ENCODE measurements at regions not wholly inside any gene's neighbourhood (a gene's known extent, or its start where the extent isn't known, plus 50 kb on each side); places are given as distances from the start of the nearest gene placed in this dataset.

GRCh38 chr12:23361971-23362370 is 587.5 kb downstream of the SOX5 start:
- TF ChIP-seq CTCF (tag by site-specific recombination; IDR thresholded peaks at IDR 0.05) = no peak
- no peak for TF ChIP-seq ATF2 (tag by site-specific recombination; IDR thresholded peaks at IDR 0.05; ENCODE audit: low read depth)
- no peak for TF ChIP-seq ZBTB7A (tag by site-specific recombination; IDR thresholded peaks at IDR 0.05; ENCODE audit: low read depth)
- TF ChIP-seq ZEB2 (tag by site-specific recombination; IDR thresholded peaks at IDR 0.05) = no peak
- TF ChIP-seq ZNF138 (tag by site-specific recombination; IDR thresholded peaks at IDR 0.05; ENCODE audit: borderline replicate concordance) = no peak
- TF ChIP-seq GLIS2 (tag by site-specific recombination; IDR thresholded peaks at IDR 0.05) = no peak
- no peak for TF ChIP-seq ZBTB8A (tag by site-specific recombination; IDR thresholded peaks at IDR 0.05)
- TF ChIP-seq ZNF626 (tag by site-specific recombination; IDR thresholded peaks at IDR 0.05) = no peak
- no peak for TF ChIP-seq ZFP37 (tag by site-specific recombination; IDR thresholded peaks at IDR 0.05)
- no peak for TF ChIP-seq ZNF274 (IDR thresholded peaks at IDR 0.05; ENCODE audit: low read length)
- no peak for TF ChIP-seq ZNF274 (tag by site-specific recombination; IDR thresholded peaks at IDR 0.05; ENCODE audit: borderline replicate concordance)
- TF ChIP-seq PRDM4 (tag by site-specific recombination; IDR thresholded peaks at IDR 0.05) = no peak
- no peak for TF ChIP-seq ZFP69B (tag by site-specific recombination; IDR thresholded peaks at IDR 0.05)
- no peak for TF ChIP-seq BCL11B (tag by site-specific recombination; IDR thresholded peaks at IDR 0.05; ENCODE audit: low read depth)
- no peak for TF ChIP-seq ZNF398 (tag by site-specific recombination; IDR thresholded peaks at IDR 0.05)
